ENCODE measurements at regions not wholly inside any gene's neighbourhood (a gene's known extent, or its start where the extent isn't known, plus 50 kb on each side); places are given as distances from the start of the nearest gene placed in this dataset.

GRCh38 chr5:106854922-106855321 lies 815.8 kb downstream of the EFNA5 start:
- TF ChIP-seq EZH2phosphoT487 (IDR thresholded peaks at IDR 0.05; ENCODE audit: low read depth), result no peak
- TF ChIP-seq, protein P1, sequence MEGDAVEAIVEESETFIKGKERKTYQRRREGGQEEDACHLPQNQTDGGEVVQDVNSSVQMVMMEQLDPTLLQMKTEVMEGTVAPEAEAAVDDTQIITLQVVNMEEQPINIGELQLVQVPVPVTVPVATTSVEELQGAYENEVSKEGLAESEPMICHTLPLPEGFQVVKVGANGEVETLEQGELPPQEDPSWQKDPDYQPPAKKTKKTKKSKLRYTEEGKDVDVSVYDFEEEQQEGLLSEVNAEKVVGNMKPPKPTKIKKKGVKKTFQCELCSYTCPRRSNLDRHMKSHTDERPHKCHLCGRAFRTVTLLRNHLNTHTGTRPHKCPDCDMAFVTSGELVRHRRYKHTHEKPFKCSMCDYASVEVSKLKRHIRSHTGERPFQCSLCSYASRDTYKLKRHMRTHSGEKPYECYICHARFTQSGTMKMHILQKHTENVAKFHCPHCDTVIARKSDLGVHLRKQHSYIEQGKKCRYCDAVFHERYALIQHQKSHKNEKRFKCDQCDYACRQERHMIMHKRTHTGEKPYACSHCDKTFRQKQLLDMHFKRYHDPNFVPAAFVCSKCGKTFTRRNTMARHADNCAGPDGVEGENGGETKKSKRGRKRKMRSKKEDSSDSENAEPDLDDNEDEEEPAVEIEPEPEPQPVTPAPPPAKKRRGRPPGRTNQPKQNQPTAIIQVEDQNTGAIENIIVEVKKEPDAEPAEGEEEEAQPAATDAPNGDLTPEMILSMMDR (IDR thresholded peaks at IDR 0.05; ENCODE audit: low read depth, low read length), result no peak
